Calu3 (cell line): ENCODE measurements at regions not wholly inside any gene's neighbourhood (a gene's known extent, or its start where the extent isn't known, plus 50 kb on each side); places are given as distances from the start of the nearest gene placed in this dataset.

ENCODE experiments used
- BruUV-seq: library from RNA; stranded (reverse); fragments of 400-500 nt; replicated peaks from 2 replicates; lab custom pipeline; 2021; lab: Mats Ljungman, UMichigan
- CTCF ChIA-PET: fragments of 300-600 bp; sonication (Branson Sonifier 250); formaldehyde crosslinking; loops from one replicate; lab custom pipeline; 2022; ENCODE audit warnings: antibody characterized with exemption; lab: Charles Lee
- DNase-seq: peaks from one replicate; pipeline ENCODE4 v3.0.0; 2022
- H3K27ac Mint-ChIP-seq: one replicate; pipeline ENCODE4 v1.8.0; 2022; ENCODE audit warnings: mixed read lengths; ENCODE audit not compliant: unreplicated experiment
- H3K27me3 Mint-ChIP-seq: one replicate; pipeline ENCODE4 v1.8.0; 2022; ENCODE audit warnings: mixed read lengths; ENCODE audit not compliant: unreplicated experiment
- H3K36me3 Mint-ChIP-seq: one replicate; pipeline ENCODE4 v1.8.0; 2022; ENCODE audit warnings: mild to moderate bottlenecking, moderate library complexity, mixed read lengths; ENCODE audit not compliant: insufficient read depth, unreplicated experiment
- H3K4me1 Mint-ChIP-seq: one replicate; pipeline ENCODE4 v1.8.0; 2022; ENCODE audit warnings: mild to moderate bottlenecking, low read depth, mixed read lengths; ENCODE audit not compliant: unreplicated experiment
- H3K4me3 Mint-ChIP-seq: one replicate; pipeline ENCODE4 v1.8.0; 2022; ENCODE audit warnings: mild to moderate bottlenecking, low read depth, moderate library complexity, mixed read lengths; ENCODE audit not compliant: unreplicated experiment
- H3K9me3 Mint-ChIP-seq: one replicate; pipeline ENCODE4 v1.8.0; 2022; ENCODE audit warnings: low read depth, mixed read lengths; ENCODE audit not compliant: unreplicated experiment
- intact Hi-C: fragments of 100-400 bp; cut with micrococcal nuclease; formaldehyde crosslinking; loops from one replicate; pipeline ENCODE4 v1.10.0; 2022; ENCODE audit not compliant: unreplicated experiment
- TF ChIP-seq, protein P1 (sequence below): fragments of 200-600 bp; IDR thresholded peaks from one replicate; pipeline ENCODE4 v1.8.0; 2022; ENCODE audit warnings: antibody characterized with exemption; ENCODE audit not compliant: unreplicated experiment

DNA sequence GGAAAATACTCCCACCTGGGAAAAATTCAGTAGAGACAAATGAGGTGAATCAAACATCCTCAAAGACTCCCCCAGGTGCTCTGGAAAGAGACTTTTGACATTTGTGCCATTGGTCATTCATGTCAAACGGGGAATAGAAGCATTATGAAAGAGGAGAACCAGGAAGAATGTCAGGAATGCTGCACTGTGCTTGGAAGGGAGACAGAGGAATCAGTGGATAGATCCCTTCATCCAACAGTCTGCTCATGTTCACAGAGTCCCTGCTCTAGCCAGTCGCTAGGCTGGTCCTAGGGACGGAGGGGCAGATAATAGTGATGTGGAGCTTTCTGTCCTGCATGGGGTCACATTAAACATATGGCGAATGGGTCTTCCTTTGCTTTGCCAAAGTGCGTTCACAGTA, 384.4 kb downstream of the FGF9 start:
- DNase-seq, result no peak
- TF ChIP-seq, protein P1, sequence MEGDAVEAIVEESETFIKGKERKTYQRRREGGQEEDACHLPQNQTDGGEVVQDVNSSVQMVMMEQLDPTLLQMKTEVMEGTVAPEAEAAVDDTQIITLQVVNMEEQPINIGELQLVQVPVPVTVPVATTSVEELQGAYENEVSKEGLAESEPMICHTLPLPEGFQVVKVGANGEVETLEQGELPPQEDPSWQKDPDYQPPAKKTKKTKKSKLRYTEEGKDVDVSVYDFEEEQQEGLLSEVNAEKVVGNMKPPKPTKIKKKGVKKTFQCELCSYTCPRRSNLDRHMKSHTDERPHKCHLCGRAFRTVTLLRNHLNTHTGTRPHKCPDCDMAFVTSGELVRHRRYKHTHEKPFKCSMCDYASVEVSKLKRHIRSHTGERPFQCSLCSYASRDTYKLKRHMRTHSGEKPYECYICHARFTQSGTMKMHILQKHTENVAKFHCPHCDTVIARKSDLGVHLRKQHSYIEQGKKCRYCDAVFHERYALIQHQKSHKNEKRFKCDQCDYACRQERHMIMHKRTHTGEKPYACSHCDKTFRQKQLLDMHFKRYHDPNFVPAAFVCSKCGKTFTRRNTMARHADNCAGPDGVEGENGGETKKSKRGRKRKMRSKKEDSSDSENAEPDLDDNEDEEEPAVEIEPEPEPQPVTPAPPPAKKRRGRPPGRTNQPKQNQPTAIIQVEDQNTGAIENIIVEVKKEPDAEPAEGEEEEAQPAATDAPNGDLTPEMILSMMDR, result no peak
- Mint-ChIP-seq H3K27ac (no peak overlapping the region), H3K9me3 (no peaks in the 10 kb centered on the region), H3K4me1 (no peaks in the 10 kb centered on the region), H3K4me3 (no peak overlapping the region), H3K36me3 (no peaks in the 10 kb centered on the region), H3K27me3 (no peaks in the 10 kb centered on the region)
- no TSS peak for BruUV-seq
- intact Hi-C loops, result no loop called here
- CTCF ChIA-PET, result no interaction called here

- H3K4me3 Mint-ChIP-seq, result no peak overlapping the region
- CTCF ChIA-PET, result no interaction called here
- H3K4me1 Mint-ChIP-seq, result no peaks in the 10 kb centered on the region
- H3K27ac Mint-ChIP-seq, result no peak overlapping the region
- BruUV-seq, result no TSS peak
- no peaks in the 10 kb centered on the region for H3K27me3 Mint-ChIP-seq
- intact Hi-C loops, result no loop called here
- TF ChIP-seq, protein P1, result no peak
- no peak for DNase-seq
- H3K36me3 Mint-ChIP-seq, result no peaks in the 10 kb centered on the region
- H3K9me3 Mint-ChIP-seq, result no peaks in the 10 kb centered on the region
Measured at GRCh38 chr13:22060187-22060586, 389.3 kb downstream of the FGF9 start.

DNA sequence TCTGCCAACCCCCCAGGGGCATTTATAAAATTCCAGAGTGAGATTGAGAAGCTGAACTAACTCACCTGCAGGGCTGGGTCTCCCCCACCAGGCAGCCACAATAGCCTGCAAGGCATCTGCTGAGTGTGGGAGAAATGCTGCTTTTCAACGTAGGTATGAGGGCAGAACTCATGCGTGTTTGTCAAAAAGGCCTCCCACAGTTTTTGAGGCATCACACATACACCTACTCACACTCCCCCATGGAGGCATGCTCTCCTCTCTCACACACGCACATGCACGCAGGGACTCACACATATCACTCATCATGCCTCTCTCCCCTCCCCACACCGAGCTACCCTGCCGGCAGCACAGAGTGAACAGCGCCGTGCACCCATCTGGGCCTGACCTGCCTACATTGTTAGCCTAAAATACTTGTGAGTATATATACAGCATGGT, 390.5 kb downstream of the FGF9 start:
- H3K36me3 Mint-ChIP-seq, result no peaks in the 10 kb centered on the region
- BruUV-seq, result no TSS peak
- no peak overlapping the region for H3K27ac Mint-ChIP-seq
- CTCF ChIA-PET, result no interaction called here
- H3K4me3 Mint-ChIP-seq, result no peak overlapping the region
- TF ChIP-seq, protein P1, result no peak
- H3K4me1 Mint-ChIP-seq, result no peaks in the 10 kb centered on the region
- no peaks in the 10 kb centered on the region for H3K9me3 Mint-ChIP-seq
- H3K27me3 Mint-ChIP-seq, result no peaks in the 10 kb centered on the region
- DNase-seq, result no peak
- intact Hi-C loops, result no loop called here

DNA sequence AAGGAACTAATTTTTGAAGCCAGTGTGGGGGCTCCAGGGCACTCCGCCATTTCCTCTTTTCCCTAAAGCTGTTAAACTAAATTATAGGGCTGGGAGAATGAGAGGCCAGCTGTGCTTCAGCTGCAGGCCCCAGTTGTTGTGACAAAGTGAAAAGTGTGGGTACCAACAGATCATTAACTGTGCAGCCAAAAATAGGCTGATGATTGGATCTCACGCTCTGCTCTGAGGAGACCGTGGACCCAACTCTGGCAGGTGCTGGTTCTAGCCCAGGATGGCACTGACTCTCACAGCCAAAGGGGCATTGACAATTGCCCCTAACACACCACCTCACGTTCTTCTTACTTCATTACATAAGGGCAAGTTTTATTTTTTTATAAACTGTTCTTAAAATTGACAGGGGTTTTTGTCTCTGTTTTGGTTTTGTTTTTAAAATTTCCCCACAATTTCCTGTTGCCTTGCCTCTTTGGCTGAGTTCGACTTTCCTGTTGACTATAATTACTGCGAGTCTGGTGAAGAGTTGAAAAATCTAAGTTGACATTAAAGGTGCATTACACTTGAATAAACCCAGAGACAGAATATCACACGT, 391.0 kb downstream of the FGF9 start:
- intact Hi-C loops, result no loop called here
- TF ChIP-seq, protein P1, result no peak
- no TSS peak for BruUV-seq
- CTCF ChIA-PET, result no interaction called here
- DNase-seq, result no peak
- Mint-ChIP-seq H3K4me3 (no peak overlapping the region), H3K4me1 (no peaks in the 10 kb centered on the region), H3K36me3 (no peaks in the 10 kb centered on the region), H3K27ac (no peak overlapping the region), H3K27me3 (no peaks in the 10 kb centered on the region), H3K9me3 (peaks cover 2% of the 10 kb centered on the region)
